ENCODE measurements at regions not wholly inside any gene's neighbourhood (a gene's known extent, or its start where the extent isn't known, plus 50 kb on each side); places are given as distances from the start of the nearest gene placed in this dataset.

GRCh38 chr22:49056301-49056700, 771.4 kb downstream of the BRD1 start (continued):
- TF ChIP-seq POU6F1 (CRISPR knock-in tag; IDR thresholded peaks at IDR 0.05; ENCODE audit: borderline replicate concordance, low read depth), result no peak
- TF ChIP-seq ARNTL (CRISPR knock-in tag; IDR thresholded peaks at IDR 0.05; ENCODE audit: borderline replicate concordance, low read depth), result no peak
- no peak for TF ChIP-seq ZFP30 (CRISPR knock-in tag; IDR thresholded peaks at IDR 0.05)
- no peak for TF ChIP-seq TOX (CRISPR knock-in tag; IDR thresholded peaks at IDR 0.05; ENCODE audit: borderline replicate concordance)

- no peak for ATAC-seq
- TF ChIP-seq RARB (CRISPR knock-in tag; IDR thresholded peaks at IDR 0.05) (no peak), ZNF70 (CRISPR knock-in tag; IDR thresholded peaks at IDR 0.05) (no peak), ZFP3 (CRISPR knock-in tag; IDR thresholded peaks at IDR 0.05) (no peak), TSHZ2 (CRISPR knock-in tag; IDR thresholded peaks at IDR 0.05) (no peak), TCF4 (CRISPR knock-in tag; IDR thresholded peaks at IDR 0.05; ENCODE audit: borderline replicate concordance) (no peak), ZNF565 (CRISPR knock-in tag; conservative IDR thresholded peaks at IDR 0.05; ENCODE audit: low read depth) (no peak), ZNF8 (CRISPR knock-in tag; IDR thresholded peaks at IDR 0.05) (no peak), ZFP30 (CRISPR knock-in tag; IDR thresholded peaks at IDR 0.05) (no peak), SNAI2 (CRISPR knock-in tag; IDR thresholded peaks at IDR 0.05) (no peak), POU6F1 (CRISPR knock-in tag; IDR thresholded peaks at IDR 0.05; ENCODE audit: borderline replicate concordance, low read depth) (no peak), OSR1 (CRISPR knock-in tag; IDR thresholded peaks at IDR 0.05) (no peak)
Observed at GRCh38 chr22:49055406-49055805, 772.3 kb downstream of the BRD1 start.

GRCh38 chr22:49053578-49053977, 774.1 kb downstream of the BRD1 start:
- no peak for TF ChIP-seq ARNTL (CRISPR knock-in tag; IDR thresholded peaks at IDR 0.05; ENCODE audit: borderline replicate concordance, low read depth)
- no peak for TF ChIP-seq PPARA (CRISPR knock-in tag; IDR thresholded peaks at IDR 0.05; ENCODE audit: borderline replicate concordance)
- TF ChIP-seq GLIS3 (CRISPR knock-in tag; IDR thresholded peaks at IDR 0.05), result no peak
- no peak for TF ChIP-seq ZNF8 (CRISPR knock-in tag; IDR thresholded peaks at IDR 0.05)
- TF ChIP-seq CSDC2 (CRISPR knock-in tag; IDR thresholded peaks at IDR 0.05), result no peak
- TF ChIP-seq ISL1 (CRISPR knock-in tag; IDR thresholded peaks at IDR 0.05), result no peak
- TF ChIP-seq BACH2 (CRISPR knock-in tag; IDR thresholded peaks at IDR 0.05; ENCODE audit: borderline replicate concordance), result no peak
- TF ChIP-seq ZFP3 (CRISPR knock-in tag; IDR thresholded peaks at IDR 0.05), result no peak
- TF ChIP-seq ZNF70 (CRISPR knock-in tag; IDR thresholded peaks at IDR 0.05), result no peak
- TF ChIP-seq RARB (CRISPR knock-in tag; IDR thresholded peaks at IDR 0.05), result no peak
- TF ChIP-seq TOX (CRISPR knock-in tag; IDR thresholded peaks at IDR 0.05; ENCODE audit: borderline replicate concordance), result no peak
- no peak for TF ChIP-seq TCF4 (CRISPR knock-in tag; IDR thresholded peaks at IDR 0.05; ENCODE audit: borderline replicate concordance)
- no peak for TF ChIP-seq PATZ1 (CRISPR knock-in tag; IDR thresholded peaks at IDR 0.05; ENCODE audit: borderline replicate concordance)
- no peak for TF ChIP-seq POU6F1 (CRISPR knock-in tag; IDR thresholded peaks at IDR 0.05; ENCODE audit: borderline replicate concordance, low read depth)
- TF ChIP-seq CSRNP3 (CRISPR knock-in tag; IDR thresholded peaks at IDR 0.05), result no peak
- no peak for TF ChIP-seq ZFP30 (CRISPR knock-in tag; IDR thresholded peaks at IDR 0.05)
- TF ChIP-seq TSHZ2 (CRISPR knock-in tag; IDR thresholded peaks at IDR 0.05), result no peak
- TF ChIP-seq SNAI2 (CRISPR knock-in tag; IDR thresholded peaks at IDR 0.05), result no peak
- no peak for ATAC-seq

Data from SK-N-SH treated with all-trans-retinoic acid at 6 μM for 48 hours (cell line).